Activated naive CD8-positive, alpha-beta T cell treated with anti-CD3 and anti-CD28 coated beads, Interleukin-2, amount 50 U/mL, for 24 hours (primary cell): ENCODE measurements at regions not wholly inside any gene's neighbourhood (a gene's known extent, or its start where the extent isn't known, plus 50 kb on each side); places are given as distances from the start of the nearest gene placed in this dataset.

ENCODE experiments used
- ATAC-seq: fragments of 150-1000 bp; cut with Tn5 transposase; one replicate; pipeline ENCODE4 v1.10.0; 2021
- DNase-seq: peaks from one replicate; pipeline ENCODE4 v3.0.0; 2021
- H3K27ac Mint-ChIP-seq: one replicate; pipeline ENCODE4 v1.8.0; 2021; ENCODE audit warnings: mild to moderate bottlenecking, mixed read lengths
- H3K27me3 Mint-ChIP-seq: one replicate; pipeline ENCODE4 v1.8.0; 2021; ENCODE audit warnings: mixed read lengths
- H3K36me3 Mint-ChIP-seq: one replicate; pipeline ENCODE4 v1.8.0; 2021; ENCODE audit warnings: low read depth, mixed read lengths
- H3K4me1 Mint-ChIP-seq: one replicate; pipeline ENCODE4 v1.8.0; 2021; ENCODE audit warnings: mixed read lengths
- H3K4me3 Mint-ChIP-seq: one replicate; pipeline ENCODE4 v1.8.0; 2021; ENCODE audit warnings: mild to moderate bottlenecking, moderate library complexity, mixed read lengths
- H3K9me3 Mint-ChIP-seq: one replicate; pipeline ENCODE4 v1.8.0; 2021; ENCODE audit warnings: mixed read lengths

DNA sequence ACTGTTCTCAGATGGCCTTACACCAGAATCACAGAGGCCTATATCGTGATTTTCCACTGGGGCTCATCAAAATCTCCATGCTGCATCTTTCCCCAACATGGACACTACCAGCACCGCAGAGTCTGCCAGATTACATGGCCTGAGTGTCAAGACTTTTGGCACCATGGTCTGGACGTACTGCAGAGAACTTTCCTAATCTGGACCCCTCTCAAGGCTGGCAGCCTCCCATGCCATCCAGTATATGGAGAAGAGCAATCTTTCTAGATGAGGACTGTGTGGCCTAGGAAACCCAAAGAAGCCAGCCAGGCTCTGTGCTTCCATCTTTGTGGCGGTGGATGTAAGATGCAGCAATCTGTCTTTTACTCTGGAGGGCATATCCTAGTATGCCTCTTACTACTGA lies 139.2 kb downstream of the ADAMTS15 start:
- no peak overlapping the region for H3K27ac Mint-ChIP-seq
- H3K36me3 Mint-ChIP-seq = no peaks in the 10 kb centered on the region
- ATAC-seq = no peak
- H3K4me3 Mint-ChIP-seq = no peak overlapping the region
- no peak for DNase-seq
- no peaks in the 10 kb centered on the region for H3K4me1 Mint-ChIP-seq
- peaks cover 10% of the 10 kb centered on the region for H3K27me3 Mint-ChIP-seq
- no peaks in the 10 kb centered on the region for H3K9me3 Mint-ChIP-seq

GRCh38 chr11:130588471-130588870 lies 140.0 kb downstream of the ADAMTS15 start:
- no peaks in the 10 kb centered on the region for H3K9me3 Mint-ChIP-seq
- no peak overlapping the region for H3K4me3 Mint-ChIP-seq
- H3K27me3 Mint-ChIP-seq = peaks cover 7% of the 10 kb centered on the region
- no peaks in the 10 kb centered on the region for H3K4me1 Mint-ChIP-seq
- DNase-seq (no peak), ATAC-seq (no peak)
- H3K27ac Mint-ChIP-seq = no peak overlapping the region
- no peaks in the 10 kb centered on the region for H3K36me3 Mint-ChIP-seq

GRCh38 chr11:130592056-130592455 lies 143.6 kb downstream of the ADAMTS15 start:
- Mint-ChIP-seq H3K27me3 (peaks cover 5% of the 10 kb centered on the region), H3K9me3 (no peaks in the 10 kb centered on the region), H3K27ac (no peak overlapping the region), H3K36me3 (no peaks in the 10 kb centered on the region), H3K4me3 (no peak overlapping the region), H3K4me1 (no peaks in the 10 kb centered on the region)
- no peak for ATAC-seq
- no peak for DNase-seq

GRCh38 chr11:130593064-130593463 lies 144.6 kb downstream of the ADAMTS15 start:
- ATAC-seq = no peak
- no peak overlapping the region for H3K4me3 Mint-ChIP-seq
- H3K9me3 Mint-ChIP-seq = no peaks in the 10 kb centered on the region
- H3K4me1 Mint-ChIP-seq = no peaks in the 10 kb centered on the region
- H3K27me3 Mint-ChIP-seq = peaks cover 5% of the 10 kb centered on the region
- no peak overlapping the region for H3K27ac Mint-ChIP-seq
- no peak for DNase-seq
- H3K36me3 Mint-ChIP-seq = no peaks in the 10 kb centered on the region

DNA sequence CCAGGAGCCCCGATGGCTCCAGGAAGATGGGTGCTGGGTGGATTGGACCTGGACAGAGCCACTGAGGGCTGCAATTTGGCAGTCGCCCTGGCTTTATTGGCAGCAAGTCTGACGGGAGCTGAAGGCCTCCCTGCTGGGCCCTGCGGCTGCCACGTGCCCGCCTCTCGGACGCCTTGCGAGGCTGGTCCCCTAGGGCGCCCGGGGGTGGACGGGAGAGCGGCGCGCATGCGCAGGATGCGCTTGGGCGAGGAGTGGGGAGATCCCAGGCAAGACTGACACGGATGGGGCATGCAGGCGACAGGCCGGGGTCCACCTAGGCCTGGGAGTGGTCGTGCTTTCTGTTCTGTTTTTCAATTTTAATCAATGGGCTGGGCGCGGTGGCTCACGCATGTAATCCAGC lies 150.0 kb downstream of the ADAMTS15 start:
- DNase-seq (no peak), ATAC-seq (no peak)
- H3K36me3 Mint-ChIP-seq = no peaks in the 10 kb centered on the region
- H3K9me3 Mint-ChIP-seq = no peaks in the 10 kb centered on the region
- no peaks in the 10 kb centered on the region for H3K27me3 Mint-ChIP-seq
- H3K27ac Mint-ChIP-seq = no peak overlapping the region
- no peaks in the 10 kb centered on the region for H3K4me1 Mint-ChIP-seq
- H3K4me3 Mint-ChIP-seq = no peak overlapping the region

GRCh38 chr11:130599073-130599654 lies 150.7 kb downstream of the ADAMTS15 start:
- no peak overlapping the region for H3K27ac Mint-ChIP-seq
- no peaks in the 10 kb centered on the region for H3K36me3 Mint-ChIP-seq
- no peaks in the 10 kb centered on the region for H3K4me1 Mint-ChIP-seq
- no peak overlapping the region for H3K4me3 Mint-ChIP-seq
- no peaks in the 10 kb centered on the region for H3K9me3 Mint-ChIP-seq
- no peaks in the 10 kb centered on the region for H3K27me3 Mint-ChIP-seq
- DNase-seq (no peak), ATAC-seq (no peak)

DNA sequence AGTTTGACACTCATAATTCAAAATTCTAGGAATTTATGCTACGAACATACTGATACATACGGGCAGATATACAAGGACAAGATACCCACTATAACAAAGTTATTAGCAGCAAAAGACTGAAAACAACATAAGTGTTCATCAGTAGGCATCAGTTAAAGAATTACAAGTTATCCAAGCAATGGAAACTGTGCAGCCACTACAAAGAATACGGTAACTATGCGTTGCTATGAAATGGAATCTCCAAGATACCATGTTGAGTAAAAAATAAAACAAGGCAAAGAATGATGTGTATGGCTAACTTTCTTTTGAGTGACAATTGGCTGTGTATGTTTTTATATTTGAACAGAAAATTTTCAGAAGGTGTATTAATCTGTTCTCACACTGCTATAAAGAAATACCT lies 151.7 kb downstream of the ADAMTS15 start:
- H3K27me3 Mint-ChIP-seq = no peaks in the 10 kb centered on the region
- no peak overlapping the region for H3K4me3 Mint-ChIP-seq
- no peak overlapping the region for H3K27ac Mint-ChIP-seq
- ATAC-seq = no peak
- no peaks in the 10 kb centered on the region for H3K4me1 Mint-ChIP-seq
- H3K36me3 Mint-ChIP-seq = no peaks in the 10 kb centered on the region
- no peaks in the 10 kb centered on the region for H3K9me3 Mint-ChIP-seq
- DNase-seq = no peak

DNA sequence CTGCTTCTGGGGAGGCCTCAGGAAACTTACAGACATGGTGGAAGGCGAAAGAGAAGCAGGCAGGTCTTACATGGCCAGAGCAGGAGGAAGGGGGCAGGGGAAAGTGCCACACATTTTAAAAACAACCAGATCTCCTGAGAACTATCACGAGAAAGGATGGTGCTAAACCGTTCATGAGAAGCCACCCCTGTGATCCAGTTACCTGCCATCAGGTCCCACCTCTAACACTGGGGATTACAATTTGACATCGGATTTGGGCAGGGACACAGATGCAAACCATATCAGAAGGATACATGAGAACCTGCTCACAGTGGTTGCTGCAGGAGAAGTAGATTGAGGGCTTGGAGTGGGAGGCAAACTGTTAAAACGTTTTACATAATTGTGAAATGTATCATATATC lies 152.2 kb downstream of the ADAMTS15 start:
- H3K36me3 Mint-ChIP-seq = no peaks in the 10 kb centered on the region
- no peak overlapping the region for H3K27ac Mint-ChIP-seq
- no peaks in the 10 kb centered on the region for H3K4me1 Mint-ChIP-seq
- no peaks in the 10 kb centered on the region for H3K9me3 Mint-ChIP-seq
- ATAC-seq (no peak), DNase-seq (no peak)
- no peaks in the 10 kb centered on the region for H3K27me3 Mint-ChIP-seq
- no peak overlapping the region for H3K4me3 Mint-ChIP-seq

DNA sequence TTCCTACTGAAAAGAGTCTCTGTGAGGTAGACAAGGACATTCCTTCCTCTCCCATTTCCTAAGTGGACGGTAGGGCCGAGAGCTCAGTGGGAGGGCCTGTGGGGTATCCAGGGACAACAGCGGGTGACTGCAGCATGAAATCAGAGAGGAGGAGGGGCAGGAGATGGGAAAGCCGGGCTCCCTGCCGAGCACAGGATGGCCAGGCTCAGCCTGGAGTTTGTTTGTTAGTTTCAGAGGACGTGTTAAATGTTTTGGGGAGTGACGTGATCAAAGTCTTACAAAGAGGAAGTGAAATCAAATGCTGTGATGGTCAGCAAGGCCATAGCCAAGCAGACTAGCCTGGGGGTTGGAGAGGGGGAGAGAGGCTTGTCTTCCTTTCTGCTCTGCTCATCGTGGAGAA lies 152.7 kb downstream of the ADAMTS15 start:
- no peak overlapping the region for H3K4me3 Mint-ChIP-seq
- ATAC-seq (no peak), DNase-seq (no peak)
- H3K36me3 Mint-ChIP-seq = no peaks in the 10 kb centered on the region
- H3K27me3 Mint-ChIP-seq = no peaks in the 10 kb centered on the region
- H3K27ac Mint-ChIP-seq = no peak overlapping the region
- H3K9me3 Mint-ChIP-seq = no peaks in the 10 kb centered on the region
- H3K4me1 Mint-ChIP-seq = no peaks in the 10 kb centered on the region

GRCh38 chr11:130601764-130602460 lies 153.5 kb downstream of the ADAMTS15 start:
- Mint-ChIP-seq H3K4me3 (no peak overlapping the region), H3K36me3 (no peaks in the 10 kb centered on the region), H3K4me1 (no peaks in the 10 kb centered on the region), H3K9me3 (no peaks in the 10 kb centered on the region), H3K27me3 (no peaks in the 10 kb centered on the region), H3K27ac (no peak overlapping the region)
- no peak for DNase-seq
- ATAC-seq = no peak

- Mint-ChIP-seq H3K4me3 (no peak overlapping the region), H3K4me1 (no peaks in the 10 kb centered on the region), H3K27me3 (no peaks in the 10 kb centered on the region), H3K27ac (no peak overlapping the region), H3K9me3 (no peaks in the 10 kb centered on the region), H3K36me3 (no peaks in the 10 kb centered on the region)
- DNase-seq (no peak), ATAC-seq (no peak)
Measured at GRCh38 chr11:130602641-130603334, 154.3 kb downstream of the ADAMTS15 start.

DNA sequence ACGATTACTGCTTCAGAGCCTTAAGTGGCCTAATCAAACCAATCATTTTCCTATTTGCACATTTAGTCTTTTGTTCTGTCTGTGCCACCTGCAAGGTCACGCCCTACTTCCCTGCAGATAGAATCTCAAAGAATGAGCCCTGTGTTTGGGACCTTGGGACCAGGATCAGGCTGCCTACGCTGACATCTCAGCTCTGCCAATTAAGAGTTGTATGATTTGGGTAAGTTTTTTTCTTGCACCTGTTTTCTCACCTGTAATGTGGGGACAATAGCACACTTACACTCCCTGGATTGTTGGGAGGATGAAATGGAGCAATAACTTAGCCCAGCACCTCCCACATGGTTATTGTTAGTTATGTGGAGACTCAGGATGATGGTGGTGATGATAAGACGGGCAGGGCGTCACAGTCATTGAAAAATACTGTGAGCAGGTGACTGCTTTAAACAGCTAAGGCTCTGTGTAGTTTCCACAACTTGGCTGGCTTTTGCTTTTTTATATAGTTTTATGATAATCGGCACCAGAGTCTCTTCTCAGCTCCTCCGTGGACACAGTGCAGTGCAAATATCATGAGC lies 155.0 kb downstream of the ADAMTS15 start:
- ATAC-seq (no peak), DNase-seq (no peak)
- no peak overlapping the region for H3K4me3 Mint-ChIP-seq
- H3K27ac Mint-ChIP-seq = no peak overlapping the region
- H3K9me3 Mint-ChIP-seq = no peaks in the 10 kb centered on the region
- no peaks in the 10 kb centered on the region for H3K36me3 Mint-ChIP-seq
- peaks cover 4% of the 10 kb centered on the region for H3K27me3 Mint-ChIP-seq
- no peaks in the 10 kb centered on the region for H3K4me1 Mint-ChIP-seq

DNA sequence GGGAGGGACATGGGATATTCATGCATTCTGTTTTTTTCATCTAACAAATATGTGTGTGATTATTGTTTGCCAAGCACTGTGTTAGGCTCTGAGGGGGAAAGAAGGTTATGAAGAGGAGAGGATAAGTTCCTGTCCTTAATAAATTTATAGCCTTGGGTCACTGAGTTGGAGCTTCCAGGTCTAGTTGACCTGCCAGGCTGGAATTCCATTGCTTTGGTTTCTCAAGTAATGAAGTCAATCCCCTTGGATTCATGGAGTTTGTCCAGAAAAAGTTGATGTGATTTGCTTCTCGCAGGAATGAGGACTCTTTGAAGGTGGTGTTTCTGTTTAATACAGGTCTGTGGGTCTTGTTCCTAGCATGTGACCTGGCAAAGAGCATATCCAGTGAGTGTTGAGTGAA lies 156.2 kb downstream of the ADAMTS15 start:
- peaks cover 4% of the 10 kb centered on the region for H3K27me3 Mint-ChIP-seq
- DNase-seq (no peak), ATAC-seq (no peak)
- no peaks in the 10 kb centered on the region for H3K36me3 Mint-ChIP-seq
- H3K9me3 Mint-ChIP-seq = no peaks in the 10 kb centered on the region
- no peak overlapping the region for H3K4me3 Mint-ChIP-seq
- H3K27ac Mint-ChIP-seq = no peak overlapping the region
- no peaks in the 10 kb centered on the region for H3K4me1 Mint-ChIP-seq

- no peaks in the 10 kb centered on the region for H3K9me3 Mint-ChIP-seq
- H3K36me3 Mint-ChIP-seq = no peaks in the 10 kb centered on the region
- H3K4me3 Mint-ChIP-seq = no peak overlapping the region
- no peaks in the 10 kb centered on the region for H3K4me1 Mint-ChIP-seq
- DNase-seq (no peak), ATAC-seq (no peak)
- no peak overlapping the region for H3K27ac Mint-ChIP-seq
- peaks cover 4% of the 10 kb centered on the region for H3K27me3 Mint-ChIP-seq
Measured at GRCh38 chr11:130606178-130606577, 157.7 kb downstream of the ADAMTS15 start.
